ENCODE measurements at regions not wholly inside any gene's neighbourhood (a gene's known extent, or its start where the extent isn't known, plus 50 kb on each side); places are given as distances from the start of the nearest gene placed in this dataset.

DNA sequence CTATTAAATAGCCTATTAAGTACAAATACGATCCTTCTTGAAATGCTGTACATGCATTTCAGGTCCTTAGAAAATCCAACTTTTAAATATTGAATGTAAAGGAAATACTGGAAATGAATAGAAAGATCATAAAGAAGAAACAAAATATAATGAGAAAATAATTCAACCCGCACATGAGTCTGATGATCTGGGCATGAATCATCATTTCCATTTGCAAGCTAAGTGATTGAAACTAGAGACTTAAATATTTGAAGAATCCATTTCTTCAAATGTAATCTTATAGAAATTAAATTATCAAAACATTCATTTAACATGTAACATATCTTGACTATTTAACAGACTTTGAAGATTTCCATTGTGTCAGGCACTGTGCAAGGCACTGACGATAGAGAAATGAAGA is 977.0 kb downstream of the TFAP2A start:
- no peak for DNase-seq
- Histone ChIP-seq H3K23ac (ENCODE audit: insufficient read length, low read depth, low read length) (no peak overlapping the region), H3K9ac (ENCODE audit: extremely low read depth, insufficient read length, low read length) (no peak overlapping the region), H3K79me2 (ENCODE audit: insufficient read depth, low read length) (no peaks in the 10 kb centered on the region), H4K8ac (replicated peaks; ENCODE audit: insufficient read length, low read depth, low read length) (no peak overlapping the region), H3K4me2 (ENCODE audit: insufficient read depth, insufficient read length, low read length) (no peak overlapping the region), H2BK15ac (ENCODE audit: low read depth, low read length) (no peak overlapping the region), H3K4ac (ENCODE audit: low read depth, low read length) (no peak overlapping the region), H4K91ac (ENCODE audit: insufficient read length, low read depth, low read length) (no peak overlapping the region), H3K14ac (ENCODE audit: insufficient read depth, low read length) (no peak overlapping the region), H2AFZ (ENCODE audit: low read length) (no peak overlapping the region), H3K56ac (ENCODE audit: insufficient read length, low read depth, low read length) (no peak overlapping the region), H2AK5ac (ENCODE audit: insufficient read length, low read length) (no peak overlapping the region), H4K5ac (ENCODE audit: insufficient read length, low read depth, low read length) (no peak overlapping the region), H3K79me1 (ENCODE audit: insufficient read depth, low read depth, low read length, poor library complexity, severe bottlenecking) (no peaks in the 10 kb centered on the region), H2BK5ac (ENCODE audit: insufficient read length, low read length) (no peak overlapping the region), H2BK12ac (ENCODE audit: insufficient read length, low read depth, low read length) (no peak overlapping the region), H3K27me3 (ENCODE audit: insufficient read depth, low read length) (no peaks in the 10 kb centered on the region), H2BK120ac (ENCODE audit: low read depth, low read length, poor library complexity, severe bottlenecking) (no peak overlapping the region), H3K23me2 (ENCODE audit: insufficient read length, low read depth, low read length, poor library complexity, severe bottlenecking) (no peaks in the 10 kb centered on the region), H3K4me1 (ENCODE audit: insufficient read depth, low read length) (no peaks in the 10 kb centered on the region; the same call in 1 of the 2 replicates), H3T11ph (ENCODE audit: low read length) (no peak overlapping the region), H3K27ac (ENCODE audit: insufficient read length, low read depth, low read length) (no peak overlapping the region), H3K9me3 (ENCODE audit: control insufficient read depth, low read depth, low read length) (no peaks in the 10 kb centered on the region), H3K18ac (ENCODE audit: insufficient read length, low read depth, low read length) (no peak overlapping the region), H2BK20ac (ENCODE audit: low read depth, low read length, poor library complexity, severe bottlenecking) (no peak overlapping the region), H4K20me1 (ENCODE audit: control insufficient read depth, insufficient read depth, insufficient read length) (no peaks in the 10 kb centered on the region)
- peaks cover 2% of the 10 kb centered on the region; the same call in 1 of the 2 replicates for H3K27me3 Mint-ChIP-seq (ENCODE audit: low read depth)
- WGBS (ENCODE audit: extremely low coverage, insufficient read length, low lambda C conversion rate): no CpG with 5 or more reads among the region's 3 CpGs
- peaks cover 4 to 15% (median 6%) of the 10 kb centered on the region in 3 experiments; a peak in 6 of 7 replicates for H3K36me3 Mint-ChIP-seq (ENCODE audit: insufficient read depth in 1 of 3, low read depth in 3 of 3)
- H3K9me3 Mint-ChIP-seq: peaks cover 10 to 13% of the 10 kb centered on the region in 2 experiments
- H3K4me3 Mint-ChIP-seq: no peak overlapping the region
- H3K27ac Mint-ChIP-seq: no peak overlapping the region
- TF ChIP-seq, protein P1, sequence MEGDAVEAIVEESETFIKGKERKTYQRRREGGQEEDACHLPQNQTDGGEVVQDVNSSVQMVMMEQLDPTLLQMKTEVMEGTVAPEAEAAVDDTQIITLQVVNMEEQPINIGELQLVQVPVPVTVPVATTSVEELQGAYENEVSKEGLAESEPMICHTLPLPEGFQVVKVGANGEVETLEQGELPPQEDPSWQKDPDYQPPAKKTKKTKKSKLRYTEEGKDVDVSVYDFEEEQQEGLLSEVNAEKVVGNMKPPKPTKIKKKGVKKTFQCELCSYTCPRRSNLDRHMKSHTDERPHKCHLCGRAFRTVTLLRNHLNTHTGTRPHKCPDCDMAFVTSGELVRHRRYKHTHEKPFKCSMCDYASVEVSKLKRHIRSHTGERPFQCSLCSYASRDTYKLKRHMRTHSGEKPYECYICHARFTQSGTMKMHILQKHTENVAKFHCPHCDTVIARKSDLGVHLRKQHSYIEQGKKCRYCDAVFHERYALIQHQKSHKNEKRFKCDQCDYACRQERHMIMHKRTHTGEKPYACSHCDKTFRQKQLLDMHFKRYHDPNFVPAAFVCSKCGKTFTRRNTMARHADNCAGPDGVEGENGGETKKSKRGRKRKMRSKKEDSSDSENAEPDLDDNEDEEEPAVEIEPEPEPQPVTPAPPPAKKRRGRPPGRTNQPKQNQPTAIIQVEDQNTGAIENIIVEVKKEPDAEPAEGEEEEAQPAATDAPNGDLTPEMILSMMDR (conservative IDR thresholded peaks at IDR 0.05): no peak
- H3K4me1 Mint-ChIP-seq: peaks cover 2 to 11% of the 10 kb centered on the region in 2 experiments; a peak in 2 of 4 replicates

All from H9 (cell line).